CD4-positive, CD25-positive, alpha-beta regulatory T cell (primary cell): ENCODE measurements at regions not wholly inside any gene's neighbourhood (a gene's known extent, or its start where the extent isn't known, plus 50 kb on each side); places are given as distances from the start of the nearest gene placed in this dataset.

ENCODE experiments used
- ATAC-seq, 2 donors: fragments of 150-1000 bp; cut with Tn5 transposase; one replicate each; pipeline ENCODE4 v1.10.0; 2021; ENCODE audit warnings: low read depth in 2 of 2, moderate number of reproducible peaks in 2 of 2, moderate library complexity in 1 of 2
- DNase-seq, 3 donors: peaks; one replicate each; pipeline versions ENCODE4 v3.0.0 to v3.0.0-alpha.2; 2012 to 2022; ENCODE audit warnings: mixed read lengths in 1 of 3
- H3K27ac ChIP-seq: one replicate; pipeline ENCODE4 v1.7.0; 2013; ENCODE audit warnings: mild to moderate bottlenecking, low read length; ENCODE audit not compliant: insufficient read depth, poor library complexity, severe bottlenecking
- H3K27me3 ChIP-seq: one replicate; pipeline ENCODE4 v1.7.0; 2013; ENCODE audit warnings: low read length; ENCODE audit not compliant: control insufficient read depth, insufficient read depth
- H3K36me3 ChIP-seq: one replicate; pipeline ENCODE4 v1.7.0; 2013; ENCODE audit warnings: mild to moderate bottlenecking, low read length, moderate library complexity; ENCODE audit not compliant: control insufficient read depth, insufficient read depth
- H3K4me1 ChIP-seq: 2 replicates; pipeline ENCODE4 v1.7.0; 2013; ENCODE audit warnings: mild to moderate bottlenecking, low read length; ENCODE audit not compliant: insufficient read depth, control insufficient read depth, poor library complexity, severe bottlenecking
- H3K4me3 ChIP-seq: one replicate; pipeline ENCODE4 v1.7.0; 2013; ENCODE audit warnings: low read depth, mild to moderate bottlenecking, low read length, moderate library complexity
- H3K9me3 ChIP-seq, 2 experiments: 1 replicate in 1 of 2; 2 replicates in 1 of 2; pipeline ENCODE4 v1.7.0; 2013; ENCODE audit warnings: low read length in 2 of 2, mild to moderate bottlenecking in 1 of 2, moderate library complexity in 1 of 2; ENCODE audit not compliant: control insufficient read depth in 2 of 2
- H3K27ac Mint-ChIP-seq, 3 donors: one replicate each; pipeline ENCODE4 v1.8.0; 2020 to 2022; ENCODE audit warnings: mild to moderate bottlenecking in 3 of 3, mixed read lengths in 3 of 3, moderate library complexity in 2 of 3
- H3K27me3 Mint-ChIP-seq: one replicate; pipeline ENCODE4 v1.8.0; 2022; ENCODE audit warnings: mild to moderate bottlenecking, mixed read lengths
- H3K36me3 Mint-ChIP-seq: one replicate; pipeline ENCODE4 v1.8.0; 2020; ENCODE audit warnings: mixed read lengths
- H3K4me1 Mint-ChIP-seq, 4 donors: one replicate each; pipeline ENCODE4 v1.8.0; 2020 to 2022; ENCODE audit warnings: mixed read lengths in 4 of 4, mild to moderate bottlenecking in 1 of 4
- H3K4me3 Mint-ChIP-seq, 4 donors: one replicate each; pipeline ENCODE4 v1.8.0; 2020 to 2022; ENCODE audit warnings: mild to moderate bottlenecking in 4 of 4, mixed read lengths in 4 of 4, moderate library complexity in 3 of 4
- H3K9me3 Mint-ChIP-seq, 7 donors: one replicate each; pipeline ENCODE4 v1.8.0; 2020 to 2022; ENCODE audit warnings: mixed read lengths in 7 of 7, mild to moderate bottlenecking in 3 of 7, moderate library complexity in 2 of 7

DNA sequence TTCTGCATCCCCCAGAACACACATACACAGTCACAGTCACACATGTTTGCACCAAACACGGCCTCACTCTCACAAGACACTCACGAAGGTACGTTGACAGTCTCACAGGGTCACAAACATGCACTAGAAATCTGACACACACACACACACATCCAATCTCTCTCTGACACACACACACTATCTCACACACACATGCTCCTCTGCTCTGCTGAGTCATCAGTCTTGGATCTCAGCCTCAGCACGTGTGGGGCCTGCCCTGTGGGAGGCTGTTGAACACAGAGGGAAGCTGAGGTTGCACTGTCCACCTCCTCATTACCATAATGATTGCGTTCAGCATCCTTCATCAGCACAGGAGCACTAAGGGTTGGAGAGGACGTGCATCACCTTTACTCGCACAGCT lies 188.8 kb downstream of the MTRR start:
- Histone ChIP-seq H3K27ac (no peak overlapping the region), H3K36me3 (no peaks in the 10 kb centered on the region), H3K27me3 (no peaks in the 10 kb centered on the region), H3K4me1 (no peaks in the 10 kb centered on the region), H3K4me3 (no peak overlapping the region), H3K9me3 (no peaks in the 10 kb centered on the region)
- H3K27me3 Mint-ChIP-seq, result no peaks in the 10 kb centered on the region
- no peaks in the 10 kb centered on the region for H3K4me1 Mint-ChIP-seq
- ATAC-seq (no peak), DNase-seq (no peak)
- no peak overlapping the region for H3K27ac Mint-ChIP-seq
- peaks cover 0 to 1% (median 0%) of the 10 kb centered on the region in 7 donors for H3K9me3 Mint-ChIP-seq
- H3K36me3 Mint-ChIP-seq, result no peaks in the 10 kb centered on the region
- H3K4me3 Mint-ChIP-seq, result no peak overlapping the region

GRCh38 chr5:8058616-8059190 lies 189.8 kb downstream of the MTRR start:
- Histone ChIP-seq H3K4me1 (no peaks in the 10 kb centered on the region), H3K9me3 (no peaks in the 10 kb centered on the region), H3K27ac (no peak overlapping the region), H3K36me3 (no peaks in the 10 kb centered on the region), H3K4me3 (no peak overlapping the region), H3K27me3 (no peaks in the 10 kb centered on the region)
- Mint-ChIP-seq H3K9me3 (peaks cover 0 to 1% (median 0%) of the 10 kb centered on the region in 7 donors), H3K27me3 (no peaks in the 10 kb centered on the region), H3K4me1 (no peaks in the 10 kb centered on the region), H3K4me3 (no peak overlapping the region), H3K27ac (no peak overlapping the region), H3K36me3 (no peaks in the 10 kb centered on the region)
- DNase-seq (no peak), ATAC-seq (no peak)

- H3K4me1 ChIP-seq, result no peaks in the 10 kb centered on the region
- Mint-ChIP-seq H3K4me1 (no peaks in the 10 kb centered on the region), H3K27ac (no peak overlapping the region), H3K36me3 (no peaks in the 10 kb centered on the region), H3K27me3 (no peaks in the 10 kb centered on the region), H3K4me3 (no peak overlapping the region), H3K9me3 (peaks cover 0 to 6% (median 0%) of the 10 kb centered on the region in 7 donors)
- no peaks in the 10 kb centered on the region for H3K9me3 ChIP-seq
- no peaks in the 10 kb centered on the region for H3K27me3 ChIP-seq
- DNase-seq (no peak), ATAC-seq (no peak)
- H3K27ac ChIP-seq, result no peak overlapping the region
- H3K4me3 ChIP-seq, result no peak overlapping the region
- H3K36me3 ChIP-seq, result no peaks in the 10 kb centered on the region
Observed at GRCh38 chr5:8059337-8059736, 190.4 kb downstream of the MTRR start.

DNA sequence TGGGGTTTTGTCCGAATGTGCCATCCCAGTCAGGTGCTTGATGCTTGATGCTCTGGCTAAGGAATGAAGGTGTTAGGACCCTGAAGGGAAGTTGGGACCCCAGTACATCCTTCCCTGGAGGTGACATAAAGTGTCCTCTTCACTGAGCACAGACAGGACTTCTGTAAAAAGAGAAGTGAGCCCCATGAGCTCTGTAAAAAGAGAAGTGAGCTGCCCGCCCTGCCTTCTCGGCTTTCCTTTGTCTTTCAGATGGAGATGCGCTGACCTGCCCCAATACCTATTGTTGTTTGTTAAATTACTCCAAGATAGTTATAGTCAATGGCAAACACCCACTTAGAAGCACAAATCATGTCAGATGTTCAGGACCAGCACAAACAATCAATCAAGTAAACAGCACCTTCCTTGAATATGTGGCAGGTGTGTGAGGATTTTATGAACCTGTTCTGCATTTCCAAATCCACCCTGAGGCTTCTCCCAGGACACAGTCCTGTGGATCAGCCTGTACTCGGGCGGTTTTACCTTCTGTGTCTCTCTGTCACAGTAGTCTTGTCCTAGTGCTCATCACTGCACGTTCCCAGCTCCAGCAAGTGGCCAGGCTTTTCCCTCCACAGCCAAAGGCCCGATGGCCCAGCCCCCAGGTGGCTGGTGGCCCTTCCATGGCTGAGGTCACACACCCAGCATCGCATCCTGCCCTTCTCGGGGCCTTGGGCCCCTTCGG lies 191.4 kb downstream of the MTRR start:
- Histone ChIP-seq H3K27me3 (no peaks in the 10 kb centered on the region), H3K4me1 (no peaks in the 10 kb centered on the region), H3K27ac (no peak overlapping the region), H3K36me3 (no peaks in the 10 kb centered on the region), H3K4me3 (no peak overlapping the region), H3K9me3 (no peaks in the 10 kb centered on the region)
- no peak overlapping the region for H3K4me3 Mint-ChIP-seq
- no peaks in the 10 kb centered on the region for H3K36me3 Mint-ChIP-seq
- DNase-seq (no peak), ATAC-seq (no peak)
- H3K27me3 Mint-ChIP-seq, result no peaks in the 10 kb centered on the region
- H3K9me3 Mint-ChIP-seq, result peaks cover 0 to 7% (median 0%) of the 10 kb centered on the region in 7 donors
- no peak overlapping the region for H3K27ac Mint-ChIP-seq
- no peaks in the 10 kb centered on the region for H3K4me1 Mint-ChIP-seq

DNA sequence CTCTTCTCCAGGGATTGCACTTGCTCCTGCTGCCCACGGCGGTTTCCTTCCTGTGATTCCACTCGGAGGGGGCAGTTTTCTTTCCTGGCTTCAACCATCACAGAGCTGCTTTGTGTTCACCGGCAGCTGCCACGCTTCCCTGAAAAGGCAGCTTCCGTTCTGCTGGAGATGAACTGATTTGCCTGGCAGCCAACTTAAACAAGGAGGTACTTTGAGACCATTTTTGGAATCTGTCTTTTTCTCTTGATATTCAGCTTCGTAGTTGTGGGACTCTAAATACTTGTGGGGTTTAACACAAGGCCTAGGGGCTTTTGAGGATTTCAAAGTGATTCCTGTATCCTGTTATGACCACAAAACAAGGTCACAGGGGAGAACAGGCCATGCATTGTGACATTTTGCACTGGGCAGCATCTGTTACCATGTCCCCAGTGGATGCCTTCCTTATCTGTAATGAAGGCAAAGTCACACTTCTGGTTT lies 192.0 kb downstream of the MTRR start:
- no peaks in the 10 kb centered on the region for H3K27me3 ChIP-seq
- ATAC-seq (no peak), DNase-seq (no peak)
- H3K4me1 ChIP-seq, result no peaks in the 10 kb centered on the region
- H3K36me3 ChIP-seq, result no peaks in the 10 kb centered on the region
- H3K4me3 ChIP-seq, result no peak overlapping the region
- peaks cover 0 to 7% (median 0%) of the 10 kb centered on the region in 7 donors for H3K9me3 Mint-ChIP-seq
- H3K27ac ChIP-seq, result no peak overlapping the region
- H3K27me3 Mint-ChIP-seq, result no peaks in the 10 kb centered on the region
- H3K36me3 Mint-ChIP-seq, result no peaks in the 10 kb centered on the region
- H3K27ac Mint-ChIP-seq, result no peak overlapping the region
- no peak overlapping the region for H3K4me3 Mint-ChIP-seq
- H3K4me1 Mint-ChIP-seq, result no peaks in the 10 kb centered on the region
- no peaks in the 10 kb centered on the region for H3K9me3 ChIP-seq

GRCh38 chr5:8062521-8062920 lies 193.6 kb downstream of the MTRR start:
- H3K36me3 ChIP-seq, result no peaks in the 10 kb centered on the region
- no peak overlapping the region for H3K4me3 Mint-ChIP-seq
- ATAC-seq, result no peak

GRCh38 chr5:8068078-8068477 lies 199.1 kb downstream of the MTRR start:
- DNase-seq, result no peak

More at GRCh38 chr5:8062521-8062920, 193.6 kb downstream of the MTRR start:
- Mint-ChIP-seq H3K27ac (no peak overlapping the region), H3K9me3 (peaks cover 0 to 7% (median 0%) of the 10 kb centered on the region in 7 donors), H3K27me3 (no peaks in the 10 kb centered on the region), H3K4me1 (no peaks in the 10 kb centered on the region), H3K36me3 (no peaks in the 10 kb centered on the region)
- no peak overlapping the region for H3K27ac ChIP-seq
- no peaks in the 10 kb centered on the region for H3K9me3 ChIP-seq
- H3K27me3 ChIP-seq, result no peaks in the 10 kb centered on the region
- H3K4me1 ChIP-seq, result no peaks in the 10 kb centered on the region
- DNase-seq, result no peak
- H3K4me3 ChIP-seq, result no peak overlapping the region

GRCh38 chr5:8070138-8070537 lies 201.2 kb downstream of the MTRR start:
- Mint-ChIP-seq H3K9me3 (peaks cover 0 to 3% (median 0%) of the 10 kb centered on the region in 7 donors), H3K4me3 (no peak overlapping the region), H3K27me3 (no peaks in the 10 kb centered on the region), H3K36me3 (no peaks in the 10 kb centered on the region), H3K4me1 (no peaks in the 10 kb centered on the region), H3K27ac (no peak overlapping the region)
- DNase-seq (no peak), ATAC-seq (no peak)
- Histone ChIP-seq H3K27me3 (no peaks in the 10 kb centered on the region), H3K36me3 (no peaks in the 10 kb centered on the region), H3K27ac (no peak overlapping the region), H3K9me3 (no peaks in the 10 kb centered on the region), H3K4me3 (no peak overlapping the region), H3K4me1 (no peaks in the 10 kb centered on the region)

More at GRCh38 chr5:8068078-8068477, 199.1 kb downstream of the MTRR start:
- ATAC-seq, result no peak
- Mint-ChIP-seq H3K4me3 (no peak overlapping the region), H3K9me3 (peaks cover 0 to 7% (median 0%) of the 10 kb centered on the region in 7 donors), H3K27me3 (no peaks in the 10 kb centered on the region), H3K4me1 (no peaks in the 10 kb centered on the region), H3K36me3 (no peaks in the 10 kb centered on the region), H3K27ac (no peak overlapping the region)
- no peaks in the 10 kb centered on the region for H3K4me1 ChIP-seq
- no peaks in the 10 kb centered on the region for H3K9me3 ChIP-seq
- no peaks in the 10 kb centered on the region for H3K27me3 ChIP-seq
- H3K27ac ChIP-seq, result no peak overlapping the region
- no peaks in the 10 kb centered on the region for H3K36me3 ChIP-seq
- no peak overlapping the region for H3K4me3 ChIP-seq
